ENCODE measurements at regions not wholly inside any gene's neighbourhood (a gene's known extent, or its start where the extent isn't known, plus 50 kb on each side); places are given as distances from the start of the nearest gene placed in this dataset.

- ATAC-seq = no peak
- H3K27me3 ChIP-seq = no peaks in the 10 kb centered on the region
Observed at GRCh38 chr5:91271999-91272398, 111.1 kb downstream of the ARRDC3 start.

GRCh38 chr5:91269198-91269597, 113.9 kb downstream of the ARRDC3 start:
- Histone ChIP-seq H3K4me1 (peaks cover 0 to 22% (median 9%) of the 10 kb centered on the region in 9 donors), H3K36me3 (no peaks in the 10 kb centered on the region), H3K4me3 (no peak overlapping the region), H3K27ac (no peak overlapping the region), H3K9me3 (no peaks in the 10 kb centered on the region), H3K27me3 (no peaks in the 10 kb centered on the region)
- intact Hi-C loops (cut with DNase I) = no loop called here
- DNase-seq (no peak), ATAC-seq (no peak)
- WGBS, 2 donors = 86 to 90% methylated on average over 3 of the region's 3 CpGs
- TF ChIP-seq CTCF (IDR thresholded peaks at IDR 0.05) = no peak

More at GRCh38 chr5:91271999-91272398, 111.1 kb downstream of the ARRDC3 start:
- H3K36me3 ChIP-seq = no peaks in the 10 kb centered on the region
- intact Hi-C loops (cut with DNase I) = no loop called here
- TF ChIP-seq CTCF (IDR thresholded peaks at IDR 0.05) = no peak
- H3K4me3 ChIP-seq = no peak overlapping the region
- DNase-seq = no peak
- H3K27ac ChIP-seq = no peak overlapping the region
- peaks cover 0 to 7% (median 0%) of the 10 kb centered on the region in 9 donors for H3K4me1 ChIP-seq
- no peaks in the 10 kb centered on the region for H3K9me3 ChIP-seq

- H3K27ac ChIP-seq = peak overlapping the region in 6 of 10 donors; percentile 19 to 59 (median 48)
- peaks cover 0 to 22% (median 9%) of the 10 kb centered on the region in 9 donors for H3K4me1 ChIP-seq
- ATAC-seq (peak in 7 of 8 donors; percentile 64 to 89 (median 79)), DNase-seq (no peak)
- no peak overlapping the region for H3K4me3 ChIP-seq
- intact Hi-C loops (cut with DNase I) = no loop called here
- H3K9me3 ChIP-seq = no peaks in the 10 kb centered on the region
- peak in 4 of 9 donors; percentile 8 to 30 (median 18) for TF ChIP-seq CTCF (IDR thresholded peaks at IDR 0.05)
- no peaks in the 10 kb centered on the region for H3K36me3 ChIP-seq
- no peaks in the 10 kb centered on the region for H3K27me3 ChIP-seq
- WGBS, 2 donors = 33 to 43% methylated on average over 3 of the region's 3 CpGs
Observed at GRCh38 chr5:91266184-91266705, 116.9 kb downstream of the ARRDC3 start.

- Histone ChIP-seq H3K36me3 (no peaks in the 10 kb centered on the region), H3K27me3 (no peaks in the 10 kb centered on the region), H3K27ac (no peak overlapping the region), H3K9me3 (no peaks in the 10 kb centered on the region), H3K4me1 (peaks cover 0 to 22% (median 9%) of the 10 kb centered on the region in 9 donors), H3K4me3 (no peak overlapping the region)
- intact Hi-C loops (cut with DNase I) = no loop called here
- TF ChIP-seq CTCF (IDR thresholded peaks at IDR 0.05) = no peak
- ATAC-seq = no peak
- DNase-seq = no peak
Observed at GRCh38 chr5:91264311-91265051, 118.6 kb downstream of the ARRDC3 start.

Measured in heart right ventricle (tissue), 16 donors.